ENCODE measurements at regions not wholly inside any gene's neighbourhood (a gene's known extent, or its start where the extent isn't known, plus 50 kb on each side); places are given as distances from the start of the nearest gene placed in this dataset.

- no peak for TF ChIP-seq POLR2A (IDR thresholded peaks at IDR 0.05)
- TF ChIP-seq, protein P1, sequence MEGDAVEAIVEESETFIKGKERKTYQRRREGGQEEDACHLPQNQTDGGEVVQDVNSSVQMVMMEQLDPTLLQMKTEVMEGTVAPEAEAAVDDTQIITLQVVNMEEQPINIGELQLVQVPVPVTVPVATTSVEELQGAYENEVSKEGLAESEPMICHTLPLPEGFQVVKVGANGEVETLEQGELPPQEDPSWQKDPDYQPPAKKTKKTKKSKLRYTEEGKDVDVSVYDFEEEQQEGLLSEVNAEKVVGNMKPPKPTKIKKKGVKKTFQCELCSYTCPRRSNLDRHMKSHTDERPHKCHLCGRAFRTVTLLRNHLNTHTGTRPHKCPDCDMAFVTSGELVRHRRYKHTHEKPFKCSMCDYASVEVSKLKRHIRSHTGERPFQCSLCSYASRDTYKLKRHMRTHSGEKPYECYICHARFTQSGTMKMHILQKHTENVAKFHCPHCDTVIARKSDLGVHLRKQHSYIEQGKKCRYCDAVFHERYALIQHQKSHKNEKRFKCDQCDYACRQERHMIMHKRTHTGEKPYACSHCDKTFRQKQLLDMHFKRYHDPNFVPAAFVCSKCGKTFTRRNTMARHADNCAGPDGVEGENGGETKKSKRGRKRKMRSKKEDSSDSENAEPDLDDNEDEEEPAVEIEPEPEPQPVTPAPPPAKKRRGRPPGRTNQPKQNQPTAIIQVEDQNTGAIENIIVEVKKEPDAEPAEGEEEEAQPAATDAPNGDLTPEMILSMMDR (IDR thresholded peaks at IDR 0.05): no peak
These were observed 127.7 kb upstream of the PZP start for GRCh38 chr12:9335867-9336266.

Measured in testis (tissue), 2 donors.